Ectodermal cell (in vitro differentiated cells): ENCODE measurements at regions not wholly inside any gene's neighbourhood (a gene's known extent, or its start where the extent isn't known, plus 50 kb on each side); places are given as distances from the start of the nearest gene placed in this dataset.

ENCODE experiments used
- H3K27ac ChIP-seq: 2 replicates; pipeline ENCODE4 v1.7.0; 2013; ENCODE audit warnings: mild to moderate bottlenecking, low read depth, low read length; ENCODE audit not compliant: insufficient read depth, poor library complexity, severe bottlenecking
- H3K27me3 ChIP-seq: 2 replicates; pipeline ENCODE4 v1.7.0; 2013; ENCODE audit warnings: mild to moderate bottlenecking, low read length; ENCODE audit not compliant: insufficient read depth, control insufficient read depth, poor library complexity, severe bottlenecking
- H3K36me3 ChIP-seq: one replicate; pipeline ENCODE4 v1.7.0; 2013; ENCODE audit warnings: low read length; ENCODE audit not compliant: control insufficient read depth, insufficient read depth
- H3K4me1 ChIP-seq: one replicate; pipeline ENCODE4 v1.7.0; 2013; ENCODE audit warnings: low read length; ENCODE audit not compliant: control insufficient read depth, insufficient read depth
- H3K4me3 ChIP-seq: 2 replicates; pipeline ENCODE4 v1.7.0; 2013; ENCODE audit warnings: low read depth, low read length, control low read depth; ENCODE audit not compliant: insufficient read depth
- H3K9me3 ChIP-seq: 2 replicates; pipeline ENCODE4 v1.7.0; 2013; ENCODE audit warnings: mild to moderate bottlenecking, low read length, moderate library complexity; ENCODE audit not compliant: control insufficient read depth
- WGBS, 2 experiments: methylation state at CpG; one replicate each; pipeline ENCODE4 v1.1.7; 2013; ENCODE audit warnings: missing lambda C conversion rate in 2 of 2; 5-methylcytosine and 5-hydroxymethylcytosine counted together

DNA sequence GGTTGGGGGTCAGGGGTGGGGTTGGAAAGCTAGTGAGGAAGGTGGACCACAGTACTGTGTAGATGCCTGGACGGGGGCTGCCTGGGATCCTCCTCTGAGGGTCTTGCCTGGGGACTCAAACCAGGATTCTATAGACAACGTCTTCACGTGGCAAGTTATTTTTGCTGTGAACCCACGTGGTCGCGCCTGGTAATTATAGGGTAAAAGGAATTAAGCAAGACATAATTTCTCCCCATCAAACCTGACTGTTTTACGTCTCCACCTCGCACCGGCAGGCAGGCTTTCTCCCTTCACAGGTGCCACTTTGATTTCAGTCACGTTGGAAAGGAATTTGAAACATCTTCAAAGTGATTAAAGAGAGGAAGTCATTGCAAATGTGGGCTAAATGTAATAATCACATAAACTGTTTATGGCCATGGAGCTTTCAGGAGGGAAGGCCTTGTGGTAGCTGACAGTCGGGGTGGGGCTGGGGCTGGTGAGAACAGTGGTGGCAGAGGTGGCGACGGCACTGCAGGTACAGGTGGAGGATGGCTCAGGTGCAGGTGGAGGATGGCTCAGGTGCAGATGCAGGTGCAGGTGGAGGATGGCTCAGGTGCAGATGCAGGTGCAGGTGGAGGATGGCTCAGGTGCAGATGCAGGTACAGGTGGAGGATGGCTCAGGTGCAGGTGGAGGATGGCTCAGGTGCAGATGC is 197.1 kb upstream of the NLRP1 start:
- 90 to 91% methylated on average over 13 of the region's 13 CpGs for WGBS, 2 experiments

DNA sequence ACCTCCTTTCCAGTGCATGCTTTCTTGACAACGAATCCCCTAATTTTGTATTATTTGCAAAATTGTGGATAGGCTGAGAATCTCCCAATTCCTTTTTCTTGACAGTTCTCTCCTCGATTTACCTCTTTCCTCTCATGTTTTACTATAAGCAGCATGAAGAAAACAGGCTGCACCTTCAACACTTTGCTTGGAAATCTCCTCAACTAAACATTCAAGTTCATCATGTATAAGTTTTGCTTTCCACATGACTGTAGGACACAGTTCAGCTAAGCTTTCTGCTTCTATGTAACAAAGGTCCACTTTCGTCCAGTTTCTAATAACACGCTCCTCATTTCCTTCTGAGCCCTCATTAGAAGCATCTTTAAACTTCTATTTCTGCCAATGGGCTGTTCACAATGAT is 199.0 kb upstream of the NLRP1 start:
- Histone ChIP-seq H3K27ac (no peak overlapping the region), H3K4me3 (no peak overlapping the region), H3K36me3 (no peaks in the 10 kb centered on the region), H3K9me3 (no peaks in the 10 kb centered on the region), H3K27me3 (no peaks in the 10 kb centered on the region), H3K4me1 (peaks cover 6% of the 10 kb centered on the region)
- 95 to 97% methylated on average over 4 of the region's 4 CpGs for WGBS, 2 experiments

More for the DNA sequence above, 197.1 kb upstream of the NLRP1 start:
- H3K4me1 ChIP-seq: peaks cover 6% of the 10 kb centered on the region
- H3K4me3 ChIP-seq: no peak overlapping the region
- no peaks in the 10 kb centered on the region for H3K27me3 ChIP-seq
- H3K9me3 ChIP-seq: no peaks in the 10 kb centered on the region
- no peaks in the 10 kb centered on the region for H3K36me3 ChIP-seq
- no peak overlapping the region for H3K27ac ChIP-seq

DNA sequence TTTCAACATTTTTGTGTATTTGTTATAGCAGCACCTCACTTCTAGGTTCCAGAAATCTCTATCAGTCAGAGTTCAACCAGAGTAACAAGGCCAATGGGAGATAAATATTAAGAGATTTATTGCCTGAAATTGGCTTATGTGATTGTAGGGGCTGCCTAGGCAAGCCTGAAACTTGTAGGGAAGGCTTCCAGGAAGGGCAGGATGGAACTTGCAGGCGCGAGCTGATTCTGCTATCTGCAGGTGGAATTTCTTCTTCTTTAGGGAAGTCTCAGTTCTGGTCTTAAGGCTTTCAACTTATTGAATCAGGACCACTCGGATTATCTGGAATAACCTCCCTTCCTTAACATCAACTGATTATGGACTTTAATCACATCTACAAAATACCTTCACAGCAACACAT is 199.5 kb upstream of the NLRP1 start:
- Histone ChIP-seq H3K9me3 (no peaks in the 10 kb centered on the region), H3K27ac (no peak overlapping the region), H3K36me3 (no peaks in the 10 kb centered on the region), H3K27me3 (no peaks in the 10 kb centered on the region), H3K4me3 (no peak overlapping the region), H3K4me1 (peaks cover 6% of the 10 kb centered on the region)
- 71 to 80% methylated on average over 3 of the region's 3 CpGs for WGBS, 2 experiments

DNA sequence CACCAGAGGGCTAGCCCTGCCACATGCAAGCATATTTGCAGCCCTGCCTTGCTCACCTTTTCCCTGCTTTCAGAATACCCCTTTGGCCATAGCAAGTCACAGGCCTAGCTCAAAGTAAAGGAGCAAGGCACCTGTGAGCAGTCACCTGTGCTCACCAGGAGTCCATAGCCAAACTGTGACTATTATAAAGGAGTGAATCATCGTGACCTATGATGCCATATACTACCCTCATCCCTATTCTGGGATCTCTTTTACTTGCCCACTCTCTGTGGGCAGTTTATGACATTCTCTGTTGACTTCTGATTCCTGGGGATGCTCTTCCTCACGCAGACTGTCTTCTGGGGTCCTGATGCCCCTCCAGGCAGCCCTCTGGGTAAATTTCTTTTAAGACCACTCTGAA is 200.5 kb upstream of the NLRP1 start:
- Histone ChIP-seq H3K4me3 (no peak overlapping the region), H3K4me1 (peaks cover 9% of the 10 kb centered on the region), H3K9me3 (no peaks in the 10 kb centered on the region), H3K36me3 (no peaks in the 10 kb centered on the region), H3K27me3 (no peaks in the 10 kb centered on the region), H3K27ac (no peak overlapping the region)
- 94 to 95% methylated on average over 2 of the region's 2 CpGs for WGBS, 2 experiments

DNA sequence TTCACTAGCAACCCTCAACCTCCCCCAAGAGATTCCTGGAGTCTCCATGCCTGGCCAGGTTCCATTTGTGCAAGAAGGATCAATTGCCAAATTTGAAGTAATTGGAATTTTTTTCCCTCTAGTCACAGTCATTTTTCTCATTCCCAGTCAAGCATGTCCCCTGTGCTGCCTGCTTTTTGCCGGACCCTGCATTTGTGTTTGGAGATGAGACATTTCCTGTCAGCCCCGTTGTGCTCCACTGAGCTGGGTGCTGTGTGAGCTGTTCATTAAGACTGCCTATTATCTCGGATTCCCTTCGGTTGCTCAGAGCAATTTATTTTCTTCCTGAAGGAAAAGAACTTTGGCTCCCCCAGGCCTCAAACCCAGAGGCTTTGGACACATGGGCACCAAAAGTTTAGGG is 201.0 kb upstream of the NLRP1 start:
- no peaks in the 10 kb centered on the region for H3K36me3 ChIP-seq
- H3K27ac ChIP-seq: no peak overlapping the region
- H3K9me3 ChIP-seq: no peaks in the 10 kb centered on the region
- WGBS, 2 experiments: 80 to 87% methylated on average over 4 of the region's 4 CpGs
- no peak overlapping the region for H3K4me3 ChIP-seq
- no peaks in the 10 kb centered on the region for H3K27me3 ChIP-seq
- peaks cover 12% of the 10 kb centered on the region for H3K4me1 ChIP-seq

DNA sequence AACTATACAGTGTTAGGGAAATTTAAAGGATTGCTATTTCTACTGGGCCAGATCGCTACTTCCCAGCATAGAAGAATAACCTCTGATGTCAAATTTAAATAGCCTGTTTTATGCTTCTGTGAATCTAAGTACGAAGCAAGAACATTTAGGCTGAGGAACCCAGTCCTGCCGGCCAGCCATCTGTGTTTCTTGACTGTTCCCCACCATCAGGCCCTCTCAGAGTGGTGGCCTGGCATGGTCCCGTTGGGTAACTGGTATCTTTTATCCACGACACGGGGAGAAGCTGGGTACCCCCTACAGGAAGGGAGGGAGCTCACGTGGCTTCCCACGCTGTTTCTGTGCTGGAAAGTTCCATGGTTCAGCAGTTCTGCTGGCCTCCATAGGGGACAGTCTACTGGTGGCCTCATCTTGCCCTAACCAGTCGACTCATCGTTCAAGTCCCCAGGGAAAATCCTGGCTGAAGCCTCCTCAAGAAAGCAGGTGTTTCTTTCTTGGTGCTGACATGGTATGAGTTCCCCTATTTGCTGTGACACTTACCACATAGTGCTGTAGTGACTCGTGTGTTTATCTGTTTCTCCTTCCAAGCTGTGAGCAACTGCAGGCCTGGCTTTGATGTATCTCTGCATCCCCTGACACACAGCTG is 201.7 kb upstream of the NLRP1 start:
- H3K4me3 ChIP-seq: no peak overlapping the region
- no peak overlapping the region for H3K27ac ChIP-seq
- no peaks in the 10 kb centered on the region for H3K36me3 ChIP-seq
- H3K4me1 ChIP-seq: peaks cover 9% of the 10 kb centered on the region
- H3K9me3 ChIP-seq: no peaks in the 10 kb centered on the region
- H3K27me3 ChIP-seq: no peaks in the 10 kb centered on the region
- 91 to 94% methylated on average over 11 of the region's 11 CpGs for WGBS, 2 experiments

DNA sequence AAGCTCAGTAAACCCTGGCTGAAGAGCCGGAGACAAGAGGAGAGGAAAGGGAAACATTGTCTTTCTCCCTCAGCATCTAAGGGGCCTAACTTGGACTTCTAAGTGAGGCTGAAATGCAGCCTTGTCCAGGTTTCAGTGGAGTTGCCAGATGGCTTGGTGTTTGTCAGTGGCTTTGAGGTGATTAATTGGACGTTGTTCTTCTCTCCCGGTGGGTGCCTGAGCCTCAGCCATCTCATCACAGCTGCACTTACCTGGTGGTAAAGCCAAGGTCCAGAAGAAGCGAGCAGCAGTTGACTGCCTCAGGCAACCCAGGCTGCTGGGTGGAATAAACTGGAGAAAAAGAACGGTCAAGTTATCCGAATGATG is 202.2 kb upstream of the NLRP1 start:
- H3K4me1 ChIP-seq: peaks cover 9% of the 10 kb centered on the region
- H3K9me3 ChIP-seq: no peaks in the 10 kb centered on the region
- no peaks in the 10 kb centered on the region for H3K36me3 ChIP-seq
- 90 to 93% methylated on average over 6 of the region's 6 CpGs for WGBS, 2 experiments
- H3K27me3 ChIP-seq: no peaks in the 10 kb centered on the region
- no peak overlapping the region for H3K27ac ChIP-seq
- H3K4me3 ChIP-seq: no peak overlapping the region

DNA sequence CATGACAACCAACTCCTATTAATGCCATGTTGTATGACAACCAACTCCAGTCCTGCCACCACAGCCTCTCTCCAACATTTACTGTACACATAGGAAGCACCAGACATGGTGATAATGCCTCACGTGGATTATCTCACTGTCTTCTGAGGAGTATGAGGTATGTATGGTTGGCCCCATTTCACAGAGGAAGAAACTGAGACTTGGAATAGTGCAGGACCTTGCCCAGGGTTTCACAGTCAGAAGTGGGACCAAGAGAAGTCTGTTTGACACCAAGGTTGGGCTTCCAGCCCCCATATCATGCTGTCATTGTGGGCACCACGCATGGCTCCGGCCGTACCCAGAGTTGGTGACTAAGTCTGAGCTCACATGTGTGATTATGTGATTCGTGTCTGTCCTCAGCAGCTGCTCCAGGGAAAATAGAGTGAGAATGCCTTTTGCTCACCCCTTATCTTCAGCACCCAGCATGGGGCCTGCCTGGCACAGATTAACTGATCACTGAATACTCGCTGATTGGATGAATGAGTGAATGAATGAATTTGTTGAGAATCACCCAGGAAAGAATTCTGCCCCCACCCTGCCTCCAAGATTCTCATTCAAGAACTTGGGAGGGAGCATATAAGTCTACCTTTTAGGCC is 204.1 kb upstream of the NLRP1 start:
- no peak overlapping the region for H3K27ac ChIP-seq
- H3K36me3 ChIP-seq: no peaks in the 10 kb centered on the region
- no peaks in the 10 kb centered on the region for H3K9me3 ChIP-seq
- H3K4me1 ChIP-seq: peaks cover 9% of the 10 kb centered on the region
- H3K27me3 ChIP-seq: no peaks in the 10 kb centered on the region
- H3K4me3 ChIP-seq: no peak overlapping the region
- WGBS, 2 experiments: 94 to 97% methylated on average over 6 of the region's 6 CpGs

DNA sequence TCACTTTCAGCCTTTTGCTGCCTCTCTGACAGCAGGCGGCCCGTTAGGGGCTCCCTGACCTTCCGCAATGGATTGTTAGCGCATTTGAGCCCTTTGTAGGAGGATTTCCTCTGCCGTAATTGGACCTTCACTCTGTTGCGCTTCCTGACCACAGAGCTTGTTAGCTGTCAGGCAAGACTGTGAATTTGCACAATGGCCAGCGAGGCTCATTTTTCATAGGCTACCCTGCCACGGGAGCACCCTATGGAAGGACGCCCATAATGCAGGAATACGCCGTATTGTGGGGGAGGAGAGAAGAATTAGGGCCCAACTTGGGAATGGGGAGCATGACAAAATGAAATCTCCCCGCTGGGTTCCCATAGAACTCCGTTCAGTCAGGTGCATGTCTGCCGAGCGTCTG is 205.2 kb upstream of the NLRP1 start:
- Histone ChIP-seq H3K9me3 (no peaks in the 10 kb centered on the region), H3K36me3 (no peaks in the 10 kb centered on the region), H3K27me3 (no peaks in the 10 kb centered on the region), H3K4me3 (no peak overlapping the region), H3K4me1 (peaks cover 9% of the 10 kb centered on the region), H3K27ac (no peak overlapping the region)
- 73 to 76% methylated on average over 15 of the region's 15 CpGs for WGBS, 2 experiments

DNA sequence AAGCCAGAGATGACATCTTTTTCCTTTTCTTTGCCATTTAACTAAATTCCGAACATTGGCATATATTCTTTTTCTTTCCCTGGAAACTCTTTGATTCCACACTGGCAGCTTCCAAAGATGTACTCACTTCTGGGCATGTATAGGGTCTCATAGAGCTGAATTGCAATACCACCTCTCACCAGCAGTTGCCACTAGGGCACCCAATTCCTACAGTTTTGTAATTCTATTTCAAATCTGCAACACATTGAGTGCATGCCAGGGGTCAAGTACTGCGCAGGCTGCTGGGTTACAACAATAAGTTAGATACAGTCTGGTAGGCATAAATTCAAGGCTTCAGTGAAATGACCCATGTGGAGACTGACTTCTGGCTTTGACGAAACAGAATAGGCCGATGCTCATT is 208.8 kb upstream of the NLRP1 start:
- no peaks in the 10 kb centered on the region for H3K9me3 ChIP-seq
- no peak overlapping the region for H3K27ac ChIP-seq
- H3K27me3 ChIP-seq: no peaks in the 10 kb centered on the region
- peaks cover 20% of the 10 kb centered on the region for H3K4me1 ChIP-seq
- no peaks in the 10 kb centered on the region for H3K36me3 ChIP-seq
- no peak overlapping the region for H3K4me3 ChIP-seq
- 93 to 98% methylated on average over 4 of the region's 4 CpGs for WGBS, 2 experiments
